ENCODE measurements at regions not wholly inside any gene's neighbourhood (a gene's known extent, or its start where the extent isn't known, plus 50 kb on each side); places are given as distances from the start of the nearest gene placed in this dataset.

DNA sequence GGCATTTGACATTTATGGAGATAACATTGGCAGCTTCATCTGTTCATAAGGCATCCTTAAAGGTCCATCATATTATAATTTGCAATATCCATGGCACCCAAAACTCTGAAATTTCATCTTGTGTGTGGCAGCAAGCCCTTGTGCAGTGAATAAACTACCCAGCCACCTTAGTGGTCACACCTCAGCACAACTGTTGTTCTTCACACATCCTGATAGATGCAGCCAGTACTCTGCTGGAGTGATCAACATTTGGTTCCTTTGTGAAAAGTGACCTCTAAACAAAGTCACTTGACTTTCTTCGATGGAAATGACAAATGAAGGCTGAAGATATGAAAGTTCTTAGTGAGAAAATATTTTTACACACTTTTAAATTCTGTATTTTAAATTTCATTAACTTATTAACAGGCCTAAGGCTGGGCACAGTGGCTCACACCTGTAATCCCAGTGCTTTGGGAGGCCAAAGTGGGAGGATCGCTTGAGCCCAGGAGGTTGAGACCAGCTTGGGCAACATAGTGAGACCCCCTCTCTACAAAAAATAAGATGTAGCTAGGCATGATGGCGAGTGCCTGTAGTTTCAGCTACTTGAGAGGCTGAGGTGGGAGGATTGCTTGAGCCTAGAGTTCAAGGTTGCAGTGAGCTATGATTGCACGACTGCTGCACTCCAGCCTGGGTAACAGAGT lies 161.4 kb downstream of the SPRY1 start:
- no peak for DNase-seq (ENCODE audit: low spot score)
- Histone ChIP-seq H3K27ac (peak overlapping the region in 1 of 2 donors; percentile 28), H3K4me3 (no peak overlapping the region)

DNA sequence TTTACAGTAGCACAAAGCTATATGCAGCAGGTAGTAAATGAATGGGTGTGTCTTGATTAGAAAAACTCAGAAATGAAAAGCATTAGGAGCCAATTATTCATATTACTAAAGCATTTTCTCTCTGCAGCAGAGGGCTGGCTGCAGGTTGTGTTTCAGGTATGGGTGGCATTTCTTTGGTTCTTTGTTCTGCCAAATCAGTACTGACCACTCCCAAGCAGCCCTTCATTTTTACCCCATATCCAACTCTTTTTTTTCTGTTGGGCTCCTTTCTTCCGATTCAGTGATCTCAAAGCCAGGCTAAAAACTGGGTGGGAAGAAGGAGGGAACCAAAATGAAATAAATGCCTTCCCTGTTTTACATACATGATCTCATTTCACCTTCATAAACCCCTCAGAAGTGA lies 162.3 kb downstream of the SPRY1 start:
- Histone ChIP-seq H3K4me3 (no peak overlapping the region), H3K27ac (peak overlapping the region in 1 of 2 donors; percentile 46)
- DNase-seq (ENCODE audit: low spot score): no peak
- TF ChIP-seq, protein P1, sequence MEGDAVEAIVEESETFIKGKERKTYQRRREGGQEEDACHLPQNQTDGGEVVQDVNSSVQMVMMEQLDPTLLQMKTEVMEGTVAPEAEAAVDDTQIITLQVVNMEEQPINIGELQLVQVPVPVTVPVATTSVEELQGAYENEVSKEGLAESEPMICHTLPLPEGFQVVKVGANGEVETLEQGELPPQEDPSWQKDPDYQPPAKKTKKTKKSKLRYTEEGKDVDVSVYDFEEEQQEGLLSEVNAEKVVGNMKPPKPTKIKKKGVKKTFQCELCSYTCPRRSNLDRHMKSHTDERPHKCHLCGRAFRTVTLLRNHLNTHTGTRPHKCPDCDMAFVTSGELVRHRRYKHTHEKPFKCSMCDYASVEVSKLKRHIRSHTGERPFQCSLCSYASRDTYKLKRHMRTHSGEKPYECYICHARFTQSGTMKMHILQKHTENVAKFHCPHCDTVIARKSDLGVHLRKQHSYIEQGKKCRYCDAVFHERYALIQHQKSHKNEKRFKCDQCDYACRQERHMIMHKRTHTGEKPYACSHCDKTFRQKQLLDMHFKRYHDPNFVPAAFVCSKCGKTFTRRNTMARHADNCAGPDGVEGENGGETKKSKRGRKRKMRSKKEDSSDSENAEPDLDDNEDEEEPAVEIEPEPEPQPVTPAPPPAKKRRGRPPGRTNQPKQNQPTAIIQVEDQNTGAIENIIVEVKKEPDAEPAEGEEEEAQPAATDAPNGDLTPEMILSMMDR (IDR thresholded peaks at IDR 0.05): no peak

More for the DNA sequence above, 161.4 kb downstream of the SPRY1 start:
- TF ChIP-seq, protein P1 (IDR thresholded peaks at IDR 0.05): no peak

DNA sequence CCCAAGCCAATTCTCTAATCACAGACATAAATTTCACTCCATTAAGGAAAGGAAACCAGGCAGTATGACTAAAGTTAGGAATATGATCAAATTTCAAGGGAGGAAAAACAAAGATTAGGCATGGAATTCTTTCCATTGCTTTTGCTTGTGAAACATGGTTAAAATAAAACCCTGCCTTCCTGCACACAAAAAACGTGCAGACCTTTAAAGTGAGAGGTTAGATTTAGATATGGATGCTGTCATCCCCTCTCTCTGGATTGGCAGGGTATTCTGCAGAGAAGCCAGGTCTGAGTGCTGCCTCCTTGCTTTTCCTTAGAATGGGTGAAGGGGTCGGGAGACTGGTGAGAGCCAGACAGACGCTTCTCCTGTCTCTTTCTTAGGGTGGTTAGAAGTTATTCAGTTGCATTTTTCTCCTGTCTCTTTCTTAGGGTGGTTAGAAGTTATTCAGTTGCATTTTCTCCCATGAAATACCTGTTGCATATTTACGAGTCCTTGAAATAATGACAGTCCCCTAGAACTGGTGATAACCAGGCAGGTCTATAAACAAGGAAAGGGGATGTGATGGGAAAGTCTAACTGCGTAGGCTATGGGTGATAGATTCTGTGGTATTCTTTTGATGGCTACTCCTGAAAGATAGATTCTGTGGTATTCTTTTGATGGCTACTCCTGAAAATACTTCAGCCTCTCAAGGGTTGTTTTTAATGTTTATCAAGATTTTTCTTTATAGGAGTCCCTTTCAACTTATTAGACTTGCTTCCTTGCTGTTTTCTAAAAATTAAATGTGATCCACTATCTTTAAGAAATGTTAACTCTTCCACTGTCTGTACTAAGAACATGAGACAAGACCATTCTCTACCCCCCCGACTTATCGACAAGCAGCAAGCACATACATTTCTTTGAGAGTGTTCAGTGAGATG lies 163.6 kb downstream of the SPRY1 start:
- Histone ChIP-seq H3K4me3 (peak overlapping the region; percentile 5), H3K27ac (peak overlapping the region in 1 of 2 donors; percentile 46)
- no peak for DNase-seq (ENCODE audit: low spot score)
- TF ChIP-seq, protein P1 (IDR thresholded peaks at IDR 0.05): no peak

DNA sequence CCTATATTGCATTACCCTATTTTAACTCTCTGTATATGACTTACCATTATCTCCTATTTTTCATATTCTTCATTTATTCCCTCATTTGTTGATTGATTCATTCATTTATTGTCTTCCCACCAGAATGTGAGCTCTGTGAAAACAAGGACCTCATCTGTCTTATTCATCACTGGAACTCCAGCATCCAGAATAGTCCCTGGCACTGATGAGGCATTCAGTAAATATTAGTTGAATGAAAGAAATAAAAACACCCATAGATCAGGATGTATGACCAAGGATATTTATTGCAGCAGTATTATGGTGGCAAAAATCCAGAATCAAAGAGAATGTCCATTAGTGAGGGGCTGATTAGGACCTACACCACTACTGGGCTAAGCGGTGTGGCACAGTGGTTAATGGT lies 164.9 kb downstream of the SPRY1 start:
- DNase-seq (ENCODE audit: low spot score): no peak
- H3K4me3 ChIP-seq: no peak overlapping the region
- H3K27ac ChIP-seq: no peak overlapping the region
- TF ChIP-seq, protein P1 (IDR thresholded peaks at IDR 0.05): no peak

DNA sequence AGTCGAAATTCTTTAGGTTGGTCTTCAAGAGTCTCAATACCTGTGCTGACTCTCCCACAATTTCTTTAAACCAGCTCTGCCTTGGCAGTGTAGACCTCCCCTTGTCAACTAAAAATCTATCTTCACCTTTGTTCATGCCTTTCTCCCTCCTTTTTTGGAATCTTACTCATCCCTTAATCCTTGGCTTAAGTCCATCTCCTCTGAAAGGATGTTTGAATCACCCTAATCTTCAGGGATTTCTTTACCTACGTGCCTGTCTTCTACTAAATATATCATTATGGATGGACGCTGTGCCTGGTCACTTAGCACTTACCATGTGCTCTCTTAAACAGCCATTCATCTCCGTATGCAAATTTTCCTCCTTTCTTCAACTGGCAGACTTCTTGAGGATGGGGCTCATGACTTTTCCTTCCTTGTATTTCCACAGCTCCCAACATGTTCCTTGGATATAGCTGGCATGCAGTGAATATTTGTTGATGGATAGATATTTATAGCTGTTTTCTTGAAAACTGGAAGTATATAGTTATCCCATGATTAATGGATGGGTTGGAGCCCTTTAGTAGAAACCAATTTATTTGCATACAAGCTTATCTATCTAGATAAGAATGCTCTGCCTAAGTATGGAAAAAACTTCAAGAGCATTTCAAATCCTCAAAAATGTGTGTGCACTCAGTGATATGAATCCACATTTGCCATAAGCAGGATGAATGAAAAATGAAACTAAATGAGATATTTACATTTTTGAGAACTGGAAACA lies 166.6 kb downstream of the SPRY1 start:
- TF ChIP-seq, protein P1 (IDR thresholded peaks at IDR 0.05): no peak
- Histone ChIP-seq H3K4me3 (no peak overlapping the region), H3K27ac (no peak overlapping the region)
- DNase-seq (ENCODE audit: low spot score): no peak

DNA sequence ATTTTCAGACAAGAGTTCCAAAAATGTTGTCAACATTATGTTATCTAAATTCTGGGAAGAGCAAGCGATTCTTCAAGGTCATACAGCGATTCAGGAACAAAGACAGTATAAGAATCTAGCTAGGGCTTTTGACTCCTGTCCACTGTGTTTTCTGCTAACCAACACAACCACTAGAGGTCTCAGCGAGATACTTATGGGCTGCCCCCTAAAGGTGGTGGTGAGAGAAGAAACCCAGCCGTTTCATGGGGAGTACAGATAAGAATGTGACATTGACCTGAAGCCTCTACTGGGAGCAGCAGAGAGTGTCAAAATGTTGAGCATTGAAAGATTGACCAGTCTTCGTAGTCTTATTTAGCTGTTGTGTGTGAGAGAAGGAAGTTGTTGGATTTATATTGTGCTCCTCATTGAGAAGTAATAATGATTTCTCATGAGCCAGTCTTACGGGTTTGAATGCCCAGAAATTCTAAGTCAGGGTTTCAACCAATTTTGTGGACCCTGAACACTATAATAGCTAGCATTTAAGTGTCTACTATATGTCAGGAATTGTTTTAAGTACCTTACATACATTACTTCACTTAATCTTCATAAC lies 168.3 kb downstream of the SPRY1 start:
- TF ChIP-seq, protein P1 (IDR thresholded peaks at IDR 0.05): peak; percentile 43
- no peak overlapping the region for H3K27ac ChIP-seq
- no peak for DNase-seq (ENCODE audit: low spot score)
- no peak overlapping the region for H3K4me3 ChIP-seq

Data from coronary artery (tissue), 2 donors.